ENCODE measurements at regions not wholly inside any gene's neighbourhood (a gene's known extent, or its start where the extent isn't known, plus 50 kb on each side); places are given as distances from the start of the nearest gene placed in this dataset.

DNA sequence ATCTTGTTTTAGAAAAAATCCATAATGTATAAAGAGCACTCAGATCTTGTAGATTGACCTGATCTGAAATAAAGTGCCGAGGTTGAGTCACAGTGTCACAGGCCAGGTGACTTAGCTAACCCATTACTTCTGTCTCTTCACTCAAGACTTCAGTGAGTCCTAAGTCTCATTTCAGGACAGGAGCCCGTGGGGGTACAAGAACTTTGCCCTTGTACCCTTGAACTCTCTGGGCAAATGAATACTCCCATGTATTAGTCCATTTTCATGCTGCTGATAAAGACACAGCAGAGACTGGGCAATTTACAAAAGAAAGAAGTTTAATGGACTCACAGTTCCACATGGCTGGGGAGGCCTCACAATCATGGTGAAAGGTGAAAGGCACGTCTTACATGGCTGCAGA lies 160.2 kb downstream of the ZPLD1 start:
- WGBS, 2 donors, result 73 to 80% methylated on average over 3 of the region's 3 CpGs
- H3K4me1 ChIP-seq, result no peaks in the 10 kb centered on the region

DNA sequence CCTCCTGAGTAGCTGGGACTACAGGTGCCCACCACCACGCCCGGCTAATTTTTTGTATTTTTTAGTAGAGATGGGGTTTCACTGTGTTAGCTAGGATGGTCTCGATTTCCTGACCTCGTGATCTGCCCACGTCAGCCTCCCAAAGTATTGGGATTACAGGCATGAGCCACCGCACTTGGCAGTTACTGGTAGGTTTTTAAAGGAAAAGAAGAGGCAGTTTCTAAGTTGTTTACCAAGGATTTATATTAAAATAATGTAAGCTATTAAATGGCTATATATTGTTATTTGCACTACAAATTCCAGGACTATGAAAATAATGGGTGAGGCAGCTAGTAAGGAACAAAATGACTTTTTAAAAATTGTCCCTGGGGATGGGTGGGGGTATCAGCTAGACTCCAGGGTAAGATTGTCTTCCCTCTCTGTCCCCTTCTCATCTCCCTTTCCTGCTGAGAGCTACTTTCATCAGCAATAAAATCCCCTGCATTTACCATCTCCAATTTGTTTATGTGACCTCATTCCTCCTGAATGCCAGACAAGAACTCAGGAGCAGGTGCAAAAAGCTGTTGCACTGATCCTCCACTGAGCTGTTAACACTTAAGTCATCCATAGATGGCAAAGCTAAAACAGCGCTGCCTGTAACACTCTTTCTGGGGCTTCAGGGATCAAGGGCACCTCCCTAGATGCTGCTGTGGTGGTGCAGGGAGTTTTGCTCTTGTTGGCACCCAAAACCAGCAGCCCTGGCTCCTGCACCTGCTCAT lies 165.2 kb downstream of the ZPLD1 start:
- Histone ChIP-seq H3K27me3 (no peaks in the 10 kb centered on the region), H3K4me1 (no peaks in the 10 kb centered on the region), H3K36me3 (no peaks in the 10 kb centered on the region), H3K27ac (no peak overlapping the region), H3K4me3 (replicated peaks in 1 of 3) (no peak overlapping the region), H3K9me3 (no peaks in the 10 kb centered on the region)
- no peak for DNase-seq
- WGBS, 2 donors, result 94 to 96% methylated on average over 6 to 7 of the region's 7 CpGs
- intact Hi-C loops (cut with DNase I), result no loop called here
- TF ChIP-seq POLR2A (IDR thresholded peaks at IDR 0.05) (no peak), CTCF (IDR thresholded peaks at IDR 0.05) (no peak)

More for the DNA sequence above, 160.2 kb downstream of the ZPLD1 start:
- TF ChIP-seq CTCF (IDR thresholded peaks at IDR 0.05), result no peak
- TF ChIP-seq POLR2A (IDR thresholded peaks at IDR 0.05), result no peak
- Histone ChIP-seq H3K27ac (no peak overlapping the region), H3K36me3 (no peaks in the 10 kb centered on the region), H3K9me3 (no peaks in the 10 kb centered on the region), H3K4me3 (replicated peaks in 1 of 3) (no peak overlapping the region), H3K27me3 (no peaks in the 10 kb centered on the region)
- no peak for DNase-seq
- intact Hi-C loops (cut with DNase I), result no loop called here

- no peak overlapping the region for H3K4me3 ChIP-seq (replicated peaks in 1 of 3)
- intact Hi-C loops (cut with DNase I), result no loop called here
- no peaks in the 10 kb centered on the region for H3K9me3 ChIP-seq
- H3K36me3 ChIP-seq, result no peaks in the 10 kb centered on the region
- no peaks in the 10 kb centered on the region for H3K4me1 ChIP-seq
- DNase-seq, result no peak
- no peaks in the 10 kb centered on the region for H3K27me3 ChIP-seq
- no peak overlapping the region for H3K27ac ChIP-seq
- no peak for TF ChIP-seq POLR2A (IDR thresholded peaks at IDR 0.05)
- no peak for TF ChIP-seq CTCF (IDR thresholded peaks at IDR 0.05)
- WGBS, 2 donors, result 83 to 84% methylated on average over 1 of the region's 1 CpG
These were observed 170.3 kb downstream of the ZPLD1 start for GRCh38 chr3:102605153-102605552.

DNA sequence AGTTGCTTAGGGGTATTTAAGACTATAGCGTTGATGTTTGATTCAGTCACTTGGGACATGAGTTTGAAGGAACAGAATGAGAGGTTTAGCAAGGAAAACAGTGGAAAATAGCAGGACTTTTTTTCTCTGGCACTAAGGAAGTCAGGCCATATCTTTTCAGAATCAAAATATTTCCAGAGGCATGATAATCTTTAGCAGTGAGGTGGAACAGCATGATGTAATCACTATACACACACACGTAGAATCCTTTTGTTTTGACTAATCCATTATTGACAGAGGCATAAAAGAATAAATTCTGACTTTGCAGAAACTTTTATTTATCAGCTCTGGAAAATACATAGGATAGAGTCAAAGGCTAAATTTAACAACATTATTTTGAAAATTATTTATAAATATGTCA lies 174.1 kb downstream of the ZPLD1 start:
- no peak overlapping the region for H3K4me3 ChIP-seq (replicated peaks in 1 of 3)

More for the DNA sequence above, 174.1 kb downstream of the ZPLD1 start:
- intact Hi-C loops (cut with DNase I), result no loop called here
- H3K27ac ChIP-seq, result no peak overlapping the region
- H3K36me3 ChIP-seq, result no peaks in the 10 kb centered on the region
- H3K27me3 ChIP-seq, result no peaks in the 10 kb centered on the region
- 38 to 44% methylated on average over 2 of the region's 2 CpGs for WGBS, 2 donors
- H3K9me3 ChIP-seq, result no peaks in the 10 kb centered on the region
- DNase-seq, result no peak
- no peaks in the 10 kb centered on the region for H3K4me1 ChIP-seq
- TF ChIP-seq CTCF (IDR thresholded peaks at IDR 0.05), result no peak
- TF ChIP-seq POLR2A (IDR thresholded peaks at IDR 0.05), result no peak
